K562 (cell line): ENCODE measurements at regions not wholly inside any gene's neighbourhood (a gene's known extent, or its start where the extent isn't known, plus 50 kb on each side); places are given as distances from the start of the nearest gene placed in this dataset.
A peak's percentile ranks its signal among the peaks of the same experiment; 100 is the strongest.

ENCODE experiments used
- CREM ChIP-seq: IDR thresholded peaks from 2 replicates; pipeline ENCODE4 v1.6.1; 2014; ENCODE audit warnings: antibody characterized with exemption, low read depth
- DMBX1 ChIP-seq: fragments of 250-450 bp; sonication (Bioruptor Pico); IDR thresholded peaks from 2 replicates; pipeline ENCODE4 v1.8.0; 2022; ENCODE audit warnings: inconsistent platforms, mild to moderate bottlenecking, moderate library complexity, borderline replicate concordance
- KLF16 ChIP-seq: IDR thresholded peaks from 2 replicates; pipeline ENCODE4 v1.6.1; 2016; ENCODE audit warnings: antibody characterized with exemption
- SIRT6 ChIP-seq: IDR thresholded peaks from one replicate; pipeline ENCODE4 v1.6.1; 2012; ENCODE audit warnings: low read depth, mild to moderate bottlenecking, control low read depth, inconsistent platforms, low read length, moderate library complexity
- ZC3H4 ChIP-seq: sonication (generic); formaldehyde crosslinking; IDR thresholded peaks from 2 replicates; pipeline ENCODE4 v1.9.0; 2021; ENCODE audit warnings: missing genetic modification reagents, borderline replicate concordance
- ZNF175 ChIP-seq: fragments of 200-800 bp; sonication (Bioruptor generic); IDR thresholded peaks from 2 replicates; pipeline ENCODE4 v1.6.1; 2016; ENCODE audit warnings: low read depth, mild to moderate bottlenecking, missing genetic modification characterization, missing compliant biosample characterization
- TF ChIP-seq, protein P1 (sequence below), 2 experiments: fragments of 450-650 bp; IDR thresholded peaks; 2 replicates each; pipeline ENCODE4 v1.6.1; 2016; ENCODE audit warnings: mild to moderate bottlenecking in 2 of 2, borderline replicate concordance in 1 of 2, low read depth in 1 of 2, moderate library complexity in 1 of 2
- TF ChIP-seq, protein P2 (sequence below): sonication (generic); formaldehyde crosslinking; IDR thresholded peaks from 2 replicates; pipeline ENCODE4 v1.8.0; 2022; ENCODE audit warnings: mild to moderate bottlenecking, missing genetic modification reagents
- TF ChIP-seq, protein P3 (sequence below): sonication (generic); formaldehyde crosslinking; IDR thresholded peaks from 2 replicates; pipeline ENCODE4 v1.8.1; 2023; ENCODE audit warnings: missing genetic modification reagents, mild to moderate bottlenecking, borderline replicate concordance
- TF ChIP-seq, protein P4 (sequence below): fragments of 200-800 bp; sonication (Bioruptor generic); IDR thresholded peaks from 2 replicates; pipeline ENCODE4 v1.6.1; 2017; ENCODE audit warnings: missing genetic modification characterization, missing compliant biosample characterization

DNA sequence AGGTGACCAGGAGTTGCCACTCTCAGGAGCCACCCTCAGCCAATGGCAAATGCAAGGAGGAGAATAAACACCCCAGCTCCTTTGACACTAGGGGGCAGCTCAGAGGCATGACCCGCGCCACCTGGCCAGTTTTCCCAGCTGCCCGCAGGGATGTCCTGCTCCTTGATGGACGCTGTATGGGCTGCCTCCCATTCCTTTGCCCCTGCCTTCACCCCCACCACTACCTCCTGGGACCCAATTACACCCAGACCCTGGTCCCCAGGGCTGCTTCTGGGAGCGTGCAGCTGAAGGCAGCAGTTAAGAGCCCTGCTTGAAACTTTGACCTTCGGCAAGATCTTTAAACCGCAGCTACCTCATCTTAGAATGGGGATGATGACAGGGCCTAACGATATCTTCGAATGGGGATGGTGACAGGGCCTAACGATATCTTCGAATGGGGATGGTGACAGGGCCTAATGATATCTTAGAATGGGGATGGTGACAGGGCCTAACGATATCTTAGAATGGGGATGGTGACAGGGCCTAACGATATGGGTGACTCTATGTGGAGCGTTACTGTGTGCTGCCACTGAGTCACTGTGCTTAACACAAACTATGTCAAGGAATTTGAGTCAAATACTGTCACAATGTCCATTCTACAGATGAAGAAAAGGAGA lies 163.0 kb upstream of the KAZN start (continued):
- TF ChIP-seq ZC3H4 (CRISPR knock-in tag): no peak
- TF ChIP-seq, protein P1, sequence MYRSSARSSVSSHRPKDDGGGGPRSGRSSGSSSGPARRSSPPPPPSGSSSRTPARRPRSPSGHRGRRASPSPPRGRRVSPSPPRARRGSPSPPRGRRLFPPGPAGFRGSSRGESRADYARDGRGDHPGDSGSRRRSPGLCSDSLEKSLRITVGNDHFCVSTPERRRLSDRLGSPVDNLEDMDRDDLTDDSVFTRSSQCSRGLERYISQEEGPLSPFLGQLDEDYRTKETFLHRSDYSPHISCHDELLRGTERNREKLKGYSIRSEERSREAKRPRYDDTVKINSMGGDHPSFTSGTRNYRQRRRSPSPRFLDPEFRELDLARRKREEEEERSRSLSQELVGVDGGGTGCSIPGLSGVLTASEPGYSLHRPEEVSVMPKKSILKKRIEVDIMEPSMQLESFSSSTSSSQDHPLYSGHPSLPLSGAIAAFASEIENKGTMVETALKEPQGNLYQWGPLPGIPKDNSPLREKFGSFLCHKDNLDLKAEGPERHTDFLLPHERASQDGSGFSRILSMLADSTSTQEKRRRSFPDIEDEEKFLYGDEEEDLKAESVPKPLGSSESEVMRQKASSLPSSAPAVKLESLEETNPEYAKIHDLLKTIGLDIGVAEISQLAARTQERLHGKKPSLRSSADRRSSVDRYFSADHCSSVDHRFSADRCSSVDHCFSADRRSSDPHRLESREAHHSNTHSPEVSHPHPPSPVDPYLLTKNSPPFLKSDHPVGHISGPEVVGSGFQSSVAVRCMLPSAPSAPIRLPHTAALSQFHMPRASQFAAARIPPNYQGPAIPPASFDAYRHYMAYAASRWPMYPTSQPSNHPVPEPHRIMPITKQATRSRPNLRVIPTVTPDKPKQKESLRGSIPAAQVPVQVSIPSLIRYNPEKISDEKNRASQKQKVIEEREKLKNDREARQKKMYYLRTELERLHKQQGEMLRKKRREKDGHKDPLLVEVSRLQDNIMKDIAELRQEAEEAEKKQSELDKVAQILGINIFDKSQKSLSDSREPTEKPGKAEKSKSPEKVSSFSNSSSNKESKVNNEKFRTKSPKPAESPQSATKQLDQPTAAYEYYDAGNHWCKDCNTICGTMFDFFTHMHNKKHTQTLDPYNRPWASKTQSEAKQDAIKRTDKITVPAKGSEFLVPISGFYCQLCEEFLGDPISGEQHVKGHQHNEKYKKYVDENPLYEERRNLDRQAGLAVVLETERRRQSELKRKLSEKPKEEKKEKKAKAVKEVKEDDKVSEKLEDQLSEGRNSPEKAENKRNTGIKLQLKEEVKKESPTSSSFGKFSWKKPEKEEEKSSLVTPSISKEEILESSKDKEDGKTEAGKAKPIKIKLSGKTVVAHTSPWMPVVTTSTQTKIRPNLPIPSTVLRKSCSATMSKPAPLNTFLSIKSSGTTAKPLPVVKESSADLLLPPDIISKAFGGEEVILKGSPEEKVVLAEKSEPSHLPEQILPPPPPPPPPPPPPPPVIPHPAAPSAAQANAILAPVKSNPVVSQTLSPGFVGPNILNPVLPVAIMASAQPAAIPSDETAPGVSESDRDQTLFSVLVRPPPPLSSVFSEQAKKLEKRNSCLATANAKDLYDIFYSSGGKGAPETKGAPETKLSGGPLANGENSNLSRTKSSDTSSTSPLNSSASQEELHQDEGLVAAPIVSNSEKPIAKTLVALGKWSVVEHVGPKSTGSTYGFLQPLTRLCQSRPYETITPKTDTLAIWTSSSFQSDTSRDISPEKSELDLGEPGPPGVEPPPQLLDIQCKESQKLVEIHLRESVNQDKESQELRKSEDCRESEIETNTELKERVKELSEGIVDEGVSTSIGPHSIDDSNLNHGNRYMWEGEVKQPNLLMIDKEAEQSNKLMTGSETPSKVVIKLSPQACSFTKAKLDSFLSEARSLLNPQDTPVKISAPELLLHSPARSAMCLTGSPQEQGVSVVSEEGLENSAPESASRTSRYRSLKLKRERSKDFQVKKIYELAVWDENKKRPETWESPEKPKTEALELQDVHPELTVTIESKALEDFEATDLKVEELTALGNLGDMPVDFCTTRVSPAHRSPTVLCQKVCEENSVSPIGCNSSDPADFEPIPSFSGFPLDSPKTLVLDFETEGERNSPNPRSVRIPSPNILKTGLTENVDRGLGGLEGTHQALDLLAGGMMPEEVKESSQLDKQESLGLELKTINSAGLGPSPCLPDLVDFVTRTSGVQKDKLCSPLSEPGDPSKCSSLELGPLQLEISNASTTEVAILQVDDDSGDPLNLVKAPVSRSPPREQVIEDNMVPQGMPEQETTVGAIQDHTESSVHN (IDR thresholded peaks at IDR 0.05; ENCODE audit: borderline replicate concordance in 1 of 2, low read depth in 1 of 2): peak in 1 of 2 experiments; percentile 33; a peak in 1 of 4 replicates
- TF ChIP-seq SIRT6: no peak
- TF ChIP-seq, protein P2, sequence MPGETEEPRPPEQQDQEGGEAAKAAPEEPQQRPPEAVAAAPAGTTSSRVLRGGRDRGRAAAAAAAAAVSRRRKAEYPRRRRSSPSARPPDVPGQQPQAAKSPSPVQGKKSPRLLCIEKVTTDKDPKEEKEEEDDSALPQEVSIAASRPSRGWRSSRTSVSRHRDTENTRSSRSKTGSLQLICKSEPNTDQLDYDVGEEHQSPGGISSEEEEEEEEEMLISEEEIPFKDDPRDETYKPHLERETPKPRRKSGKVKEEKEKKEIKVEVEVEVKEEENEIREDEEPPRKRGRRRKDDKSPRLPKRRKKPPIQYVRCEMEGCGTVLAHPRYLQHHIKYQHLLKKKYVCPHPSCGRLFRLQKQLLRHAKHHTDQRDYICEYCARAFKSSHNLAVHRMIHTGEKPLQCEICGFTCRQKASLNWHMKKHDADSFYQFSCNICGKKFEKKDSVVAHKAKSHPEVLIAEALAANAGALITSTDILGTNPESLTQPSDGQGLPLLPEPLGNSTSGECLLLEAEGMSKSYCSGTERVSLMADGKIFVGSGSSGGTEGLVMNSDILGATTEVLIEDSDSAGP (CRISPR knock-in tag): no peak
- peak; percentile 81 for TF ChIP-seq CREM
- peak; percentile 82 for TF ChIP-seq KLF16
- peak; percentile 88; the same call in 1 of the 2 replicates for TF ChIP-seq DMBX1
- TF ChIP-seq, protein P3, sequence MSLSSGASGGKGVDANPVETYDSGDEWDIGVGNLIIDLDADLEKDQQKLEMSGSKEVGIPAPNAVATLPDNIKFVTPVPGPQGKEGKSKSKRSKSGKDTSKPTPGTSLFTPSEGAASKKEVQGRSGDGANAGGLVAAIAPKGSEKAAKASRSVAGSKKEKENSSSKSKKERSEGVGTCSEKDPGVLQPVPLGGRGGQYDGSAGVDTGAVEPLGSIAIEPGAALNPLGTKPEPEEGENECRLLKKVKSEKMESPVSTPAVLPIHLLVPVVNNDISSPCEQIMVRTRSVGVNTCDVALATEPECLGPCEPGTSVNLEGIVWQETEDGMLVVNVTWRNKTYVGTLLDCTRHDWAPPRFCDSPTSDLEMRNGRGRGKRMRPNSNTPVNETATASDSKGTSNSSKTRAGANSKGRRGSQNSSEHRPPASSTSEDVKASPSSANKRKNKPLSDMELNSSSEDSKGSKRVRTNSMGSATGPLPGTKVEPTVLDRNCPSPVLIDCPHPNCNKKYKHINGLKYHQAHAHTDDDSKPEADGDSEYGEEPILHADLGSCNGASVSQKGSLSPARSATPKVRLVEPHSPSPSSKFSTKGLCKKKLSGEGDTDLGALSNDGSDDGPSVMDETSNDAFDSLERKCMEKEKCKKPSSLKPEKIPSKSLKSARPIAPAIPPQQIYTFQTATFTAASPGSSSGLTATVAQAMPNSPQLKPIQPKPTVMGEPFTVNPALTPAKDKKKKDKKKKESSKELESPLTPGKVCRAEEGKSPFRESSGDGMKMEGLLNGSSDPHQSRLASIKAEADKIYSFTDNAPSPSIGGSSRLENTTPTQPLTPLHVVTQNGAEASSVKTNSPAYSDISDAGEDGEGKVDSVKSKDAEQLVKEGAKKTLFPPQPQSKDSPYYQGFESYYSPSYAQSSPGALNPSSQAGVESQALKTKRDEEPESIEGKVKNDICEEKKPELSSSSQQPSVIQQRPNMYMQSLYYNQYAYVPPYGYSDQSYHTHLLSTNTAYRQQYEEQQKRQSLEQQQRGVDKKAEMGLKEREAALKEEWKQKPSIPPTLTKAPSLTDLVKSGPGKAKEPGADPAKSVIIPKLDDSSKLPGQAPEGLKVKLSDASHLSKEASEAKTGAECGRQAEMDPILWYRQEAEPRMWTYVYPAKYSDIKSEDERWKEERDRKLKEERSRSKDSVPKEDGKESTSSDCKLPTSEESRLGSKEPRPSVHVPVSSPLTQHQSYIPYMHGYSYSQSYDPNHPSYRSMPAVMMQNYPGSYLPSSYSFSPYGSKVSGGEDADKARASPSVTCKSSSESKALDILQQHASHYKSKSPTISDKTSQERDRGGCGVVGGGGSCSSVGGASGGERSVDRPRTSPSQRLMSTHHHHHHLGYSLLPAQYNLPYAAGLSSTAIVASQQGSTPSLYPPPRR (CRISPR knock-in tag): no peak
- TF ChIP-seq ZNF175 (CRISPR knock-in tag): peak; percentile 91
- TF ChIP-seq, protein P4, sequence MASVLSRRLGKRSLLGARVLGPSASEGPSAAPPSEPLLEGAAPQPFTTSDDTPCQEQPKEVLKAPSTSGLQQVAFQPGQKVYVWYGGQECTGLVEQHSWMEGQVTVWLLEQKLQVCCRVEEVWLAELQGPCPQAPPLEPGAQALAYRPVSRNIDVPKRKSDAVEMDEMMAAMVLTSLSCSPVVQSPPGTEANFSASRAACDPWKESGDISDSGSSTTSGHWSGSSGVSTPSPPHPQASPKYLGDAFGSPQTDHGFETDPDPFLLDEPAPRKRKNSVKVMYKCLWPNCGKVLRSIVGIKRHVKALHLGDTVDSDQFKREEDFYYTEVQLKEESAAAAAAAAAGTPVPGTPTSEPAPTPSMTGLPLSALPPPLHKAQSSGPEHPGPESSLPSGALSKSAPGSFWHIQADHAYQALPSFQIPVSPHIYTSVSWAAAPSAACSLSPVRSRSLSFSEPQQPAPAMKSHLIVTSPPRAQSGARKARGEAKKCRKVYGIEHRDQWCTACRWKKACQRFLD: peak; percentile 80
